ENCODE measurements at regions not wholly inside any gene's neighbourhood (a gene's known extent, or its start where the extent isn't known, plus 50 kb on each side); places are given as distances from the start of the nearest gene placed in this dataset.

GRCh38 chr11:13118650-13119049 is 109.5 kb downstream of the RASSF10 start (continued):
- TF ChIP-seq CHD7 (IDR thresholded peaks at IDR 0.05; ENCODE audit: insufficient replicate concordance, low read length) (no peak), ATF2 (IDR thresholded peaks at IDR 0.05; ENCODE audit: low read length) (no peak)
